ENCODE measurements at regions not wholly inside any gene's neighbourhood (a gene's known extent, or its start where the extent isn't known, plus 50 kb on each side); places are given as distances from the start of the nearest gene placed in this dataset.

- no peak overlapping the region for H3K4me3 ChIP-seq (ENCODE audit: low read depth, poor library complexity, severe bottlenecking)
- DNase-seq (ENCODE audit: low spot score in 2 of 2) = no peak
- WGBS, 2 donors = 35 to 44% methylated on average over 8 of the region's 8 CpGs
- TF ChIP-seq CTCF (IDR thresholded peaks at IDR 0.05) = no peak
- no peak for TF ChIP-seq POLR2A (IDR thresholded peaks at IDR 0.05)
- intact Hi-C loops (cut with DNase I; ENCODE audit: low total_unique reads) = loop anchor here (5.0 kb wide), 1 partner anchor 938 kb away; no protein-coding TSS in a partner anchor
Observed at GRCh38 chrX:2585158-2585470, 84.3 kb upstream of the DHRSX start.

DNA sequence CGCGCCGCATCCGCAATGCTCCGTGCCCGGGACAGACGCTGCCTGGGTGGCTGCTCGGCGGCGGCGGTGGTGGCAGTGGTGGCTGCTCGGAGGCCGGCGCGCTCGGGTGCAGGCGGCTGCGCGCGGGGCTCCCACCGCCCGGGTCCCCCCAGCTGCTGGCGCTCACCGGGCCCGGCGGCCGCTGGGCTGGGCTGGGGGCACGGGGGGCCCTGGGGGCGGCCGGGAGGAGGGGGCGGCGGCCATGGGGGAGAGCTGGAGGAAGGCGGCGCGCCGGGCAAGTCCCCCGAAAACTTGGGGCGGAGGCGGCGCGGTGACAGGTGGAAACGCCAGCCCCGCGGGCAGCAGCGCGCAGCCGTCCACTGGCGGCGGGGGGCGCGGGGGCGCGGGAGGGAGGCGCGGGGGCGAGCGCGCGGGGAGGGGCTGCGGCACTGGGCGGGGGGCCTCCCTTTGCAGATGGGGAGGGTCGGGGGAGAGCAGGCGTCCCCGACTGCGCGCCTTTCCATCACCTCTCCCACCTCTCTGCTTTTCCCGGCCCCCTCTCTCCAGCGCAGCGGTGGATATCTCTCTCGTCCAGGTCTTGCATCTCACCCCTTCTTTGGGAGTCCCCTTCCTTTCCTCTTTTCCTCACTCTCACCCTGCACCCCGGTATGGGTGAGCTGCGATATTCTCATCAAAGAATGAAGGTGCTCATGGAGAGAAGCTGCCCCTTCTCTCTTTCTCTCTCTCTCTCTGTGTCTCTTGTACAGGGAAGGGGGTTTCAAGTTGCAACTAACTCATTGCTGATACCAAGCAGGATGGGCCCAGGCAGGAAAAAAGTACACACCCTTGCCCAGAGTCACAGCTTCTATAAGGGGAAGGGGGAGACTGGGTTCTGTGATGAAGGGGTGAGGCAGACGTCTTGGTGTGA, 83.7 kb upstream of the DHRSX start:
- H3K4me3 ChIP-seq (ENCODE audit: low read depth, poor library complexity, severe bottlenecking) = no peak overlapping the region
- TF ChIP-seq CTCF (IDR thresholded peaks at IDR 0.05) = no peak
- TF ChIP-seq POLR2A (IDR thresholded peaks at IDR 0.05) = no peak
- DNase-seq (ENCODE audit: low spot score in 2 of 2) = no peak
- intact Hi-C loops (cut with DNase I; ENCODE audit: low total_unique reads) = loop anchor here (5.0 kb wide), 1 partner anchor 937 kb away; no protein-coding TSS in a partner anchor
- 2% methylated on average over 16 to 26 of the region's 73 CpGs for WGBS, 2 donors

- H3K4me3 ChIP-seq (ENCODE audit: low read depth, poor library complexity, severe bottlenecking) = no peak overlapping the region
- 1 to 22% methylated on average over 4 to 48 of the region's 74 CpGs for WGBS, 2 donors
- intact Hi-C loops (cut with DNase I; ENCODE audit: low total_unique reads) = no loop called here
- peak in 1 of 2 donors; percentile 75 for DNase-seq (ENCODE audit: low spot score in 2 of 2)
- TF ChIP-seq CTCF (IDR thresholded peaks at IDR 0.05) = no peak
- TF ChIP-seq POLR2A (IDR thresholded peaks at IDR 0.05) = no peak
Observed at GRCh38 chrX:2583194-2584162, 82.7 kb upstream of the DHRSX start.

GRCh38 chrX:2582667-2583066, 81.9 kb upstream of the DHRSX start:
- intact Hi-C loops (cut with DNase I; ENCODE audit: low total_unique reads) = no loop called here
- 26 to 28% methylated on average over 8 of the region's 8 CpGs for WGBS, 2 donors

DNA sequence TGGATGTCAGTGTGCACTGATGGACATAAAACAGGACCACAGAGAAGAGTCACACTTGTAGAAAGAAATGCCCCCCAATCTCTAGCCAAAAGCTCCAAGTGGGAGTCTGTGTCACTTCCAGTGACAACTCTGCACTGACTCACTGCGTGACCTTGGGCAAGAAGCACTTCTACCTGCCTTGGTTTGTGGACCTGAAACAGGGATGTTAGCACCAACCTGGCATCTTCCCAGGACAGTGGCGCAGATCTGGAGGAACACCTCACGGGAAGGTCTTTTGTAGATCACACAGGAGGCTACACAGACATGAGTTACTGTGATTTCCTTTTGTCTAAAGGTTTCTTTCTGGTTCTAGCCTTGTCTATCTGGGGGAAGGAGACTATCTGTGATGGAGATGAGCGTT, 80.5 kb upstream of the DHRSX start:
- intact Hi-C loops (cut with DNase I; ENCODE audit: low total_unique reads) = no loop called here
- 89 to 91% methylated on average over 4 of the region's 4 CpGs for WGBS, 2 donors
- DNase-seq (ENCODE audit: low spot score in 2 of 2) = peak in 1 of 2 donors; percentile 64
- TF ChIP-seq CTCF (IDR thresholded peaks at IDR 0.05) = no peak
- no peak for TF ChIP-seq POLR2A (IDR thresholded peaks at IDR 0.05)
- H3K4me3 ChIP-seq (ENCODE audit: low read depth, poor library complexity, severe bottlenecking) = no peak overlapping the region

More at GRCh38 chrX:2582667-2583066, 81.9 kb upstream of the DHRSX start:
- no peak for TF ChIP-seq CTCF (IDR thresholded peaks at IDR 0.05)
- no peak for TF ChIP-seq POLR2A (IDR thresholded peaks at IDR 0.05)
- H3K4me3 ChIP-seq (ENCODE audit: low read depth, poor library complexity, severe bottlenecking) = no peak overlapping the region
- no peak for DNase-seq (ENCODE audit: low spot score in 2 of 2)

All from lower leg skin (tissue), 4 donors.